H1 (cell line): ENCODE measurements at regions not wholly inside any gene's neighbourhood (a gene's known extent, or its start where the extent isn't known, plus 50 kb on each side); places are given as distances from the start of the nearest gene placed in this dataset.

Experiments
- CREB1 ChIP-seq: IDR thresholded peaks from 2 replicates; pipeline ENCODE4 v1.6.1; 2012; ENCODE audit warnings: inconsistent platforms
- CTCF ChIP-seq, 3 experiments: IDR thresholded peaks; 1 replicate in 2 of 3; 2 replicates in 1 of 3; pipeline versions ENCODE4 v1.5.1 to v1.6.1; 2011; ENCODE audit warnings: low read length in 3 of 3, mild to moderate bottlenecking in 3 of 3, inconsistent platforms in 2 of 3, low read depth in 1 of 3, moderate library complexity in 1 of 3; ENCODE audit not compliant: insufficient read depth in 1 of 3; ENCODE audit errors: control extremely low read depth in 1 of 3
- POLR2AphosphoS5 ChIP-seq: IDR thresholded peaks from 2 replicates; pipeline ENCODE4 v1.6.1; 2011; ENCODE audit warnings: low read depth, low read length

GRCh38 chr7:155181768-155182167 lies 111.6 kb downstream of the HTR5A start:
- no peak for TF ChIP-seq CREB1
- TF ChIP-seq CTCF (IDR thresholded peaks at IDR 0.05; ENCODE audit: control extremely low read depth in 1 of 3, insufficient read depth in 1 of 3, low read depth in 1 of 3, low read length in 3 of 3), result no peak
- no peak for TF ChIP-seq POLR2AphosphoS5
